GM21367 (cell line): ENCODE measurements at regions not wholly inside any gene's neighbourhood (a gene's known extent, or its start where the extent isn't known, plus 50 kb on each side); places are given as distances from the start of the nearest gene placed in this dataset.

Experiments used
- ATAC-seq: cut with Tn5 transposase; IDR thresholded peaks from one replicate; pipeline ENCODE4 v1.9.1; 2021; ENCODE audit not compliant: unreplicated experiment

DNA sequence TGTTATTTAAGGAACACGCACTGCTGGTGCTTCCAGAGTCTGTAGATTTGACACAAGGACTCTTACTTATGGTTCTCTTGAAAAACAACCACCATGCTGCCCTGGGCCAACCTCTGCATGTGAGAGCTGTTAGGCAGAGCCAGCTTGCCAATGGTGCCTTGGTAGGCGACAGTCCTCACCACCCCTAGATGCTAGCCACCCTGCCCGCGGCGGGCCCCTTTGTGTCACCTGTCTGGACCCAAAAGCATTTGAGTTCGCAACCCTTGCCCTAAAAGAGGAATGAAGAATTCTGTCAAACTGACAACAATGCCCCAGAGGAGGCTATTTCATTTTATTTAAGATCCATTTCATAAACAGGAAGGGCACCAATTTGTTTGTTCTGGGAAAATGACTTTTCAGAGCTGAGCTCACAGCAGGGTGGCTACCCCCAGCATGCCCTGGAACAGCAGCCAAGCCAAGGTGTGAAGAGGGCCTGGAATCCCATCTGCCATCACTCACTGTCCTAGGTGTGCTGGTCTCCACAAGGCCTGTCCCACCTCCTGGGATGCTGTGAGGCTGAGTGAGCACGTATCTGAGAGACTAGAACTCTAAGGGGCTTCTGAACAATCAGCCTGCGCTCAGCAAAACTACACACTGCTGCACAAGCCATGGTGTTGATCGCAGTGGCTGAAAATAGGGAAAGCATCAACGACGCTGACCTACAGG lies 63.8 kb upstream of the FZD10 start:
- ATAC-seq, result no peak

DNA sequence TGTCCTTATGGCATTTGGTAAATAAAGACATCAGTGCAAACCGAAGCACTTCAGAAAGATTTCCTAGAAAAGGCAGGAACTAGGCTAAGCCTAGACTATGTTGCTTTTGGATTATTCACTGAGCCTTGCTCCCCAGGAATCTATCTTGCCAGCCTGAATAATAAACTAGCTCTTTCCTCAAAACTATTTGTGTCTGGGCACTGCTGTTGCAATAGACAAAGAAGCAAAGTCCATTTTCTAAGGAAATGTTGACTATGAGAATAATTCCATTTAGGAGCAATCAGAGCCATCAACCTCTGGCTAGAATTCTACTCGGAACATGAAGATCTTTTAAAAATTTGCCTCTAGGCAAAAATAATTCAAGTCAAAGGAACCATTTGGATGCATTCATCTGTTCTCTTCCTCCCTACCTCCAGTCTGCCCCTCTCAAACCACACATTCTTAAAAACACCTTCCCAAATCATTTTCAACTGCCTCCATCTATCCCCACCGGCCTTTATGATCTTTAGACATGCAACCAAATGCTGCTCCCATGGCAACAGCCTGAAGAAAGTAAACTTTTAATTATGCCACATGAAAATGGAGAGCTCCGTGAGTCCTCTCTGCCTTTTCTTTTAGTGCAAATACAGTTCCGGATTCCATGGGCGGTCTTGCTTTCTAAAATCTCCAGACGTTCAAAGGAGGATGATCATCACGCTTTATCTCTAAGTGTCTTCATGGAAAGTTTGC lies 61.5 kb upstream of the FZD10 start:
- no peak for ATAC-seq

DNA sequence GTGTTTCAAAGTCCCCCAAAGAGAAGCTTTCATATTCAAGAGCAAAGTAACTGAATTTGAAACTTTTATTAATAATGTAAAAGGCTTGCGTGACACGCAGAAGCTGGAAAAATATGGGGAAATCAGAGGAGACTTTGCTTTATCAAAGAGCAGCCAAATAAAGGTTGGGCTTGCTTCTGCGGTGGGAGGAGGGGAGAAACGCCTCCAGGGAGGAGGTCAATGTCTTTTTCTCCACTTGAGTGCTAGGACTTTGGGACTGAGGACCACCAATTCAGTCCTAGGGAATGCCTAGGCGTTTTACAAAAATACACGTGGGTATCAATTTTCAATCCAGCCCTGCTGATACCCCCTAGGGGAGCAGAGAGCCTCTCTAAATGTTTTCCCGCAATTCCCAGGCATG lies 60.9 kb upstream of the FZD10 start:
- no peak for ATAC-seq

DNA sequence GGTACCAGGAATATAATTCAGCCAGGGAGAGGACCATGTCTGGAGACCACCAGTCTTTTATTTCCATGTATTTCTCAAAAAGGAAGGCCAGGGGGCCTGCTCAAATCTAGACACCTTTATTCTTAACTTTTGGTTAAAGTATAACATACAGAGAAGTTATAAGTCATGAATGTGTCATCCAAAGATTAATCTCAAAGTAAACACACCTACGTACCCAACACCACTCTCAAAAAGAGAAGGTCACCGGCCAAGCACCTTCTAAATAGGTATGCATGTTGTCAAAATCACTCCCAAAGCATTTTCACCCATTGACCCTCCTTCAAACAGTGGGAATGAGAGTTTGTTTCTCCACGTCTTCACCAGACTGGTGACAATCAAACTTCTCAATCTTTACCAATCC lies 60.0 kb upstream of the FZD10 start:
- no peak for ATAC-seq

DNA sequence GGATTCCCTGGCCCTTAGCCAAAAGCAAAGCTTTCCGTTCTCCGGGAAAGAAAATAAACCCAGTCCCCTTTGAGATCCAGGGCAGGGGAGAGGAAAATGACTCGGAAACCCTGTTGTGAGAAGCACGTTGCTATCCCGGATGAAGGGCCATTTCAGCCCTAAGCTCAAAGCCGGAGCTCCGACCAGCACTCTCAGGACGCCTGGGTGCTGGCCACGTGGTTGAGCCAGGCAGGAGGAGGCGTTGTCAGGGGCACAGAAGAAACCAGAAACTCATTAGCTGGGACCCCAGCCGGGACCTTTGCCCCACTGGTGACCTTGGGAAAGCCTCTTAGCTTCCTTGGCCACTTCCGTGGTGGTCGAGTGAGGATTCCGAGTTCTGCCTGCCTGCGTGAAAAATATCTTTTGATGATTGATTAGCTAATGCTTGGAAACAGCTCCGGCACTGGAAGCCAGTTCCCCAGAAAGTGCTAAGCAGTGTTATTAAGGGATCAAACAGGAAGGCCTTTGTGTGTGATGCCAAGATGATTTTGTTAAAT lies 57.6 kb upstream of the FZD10 start:
- no peak for ATAC-seq

DNA sequence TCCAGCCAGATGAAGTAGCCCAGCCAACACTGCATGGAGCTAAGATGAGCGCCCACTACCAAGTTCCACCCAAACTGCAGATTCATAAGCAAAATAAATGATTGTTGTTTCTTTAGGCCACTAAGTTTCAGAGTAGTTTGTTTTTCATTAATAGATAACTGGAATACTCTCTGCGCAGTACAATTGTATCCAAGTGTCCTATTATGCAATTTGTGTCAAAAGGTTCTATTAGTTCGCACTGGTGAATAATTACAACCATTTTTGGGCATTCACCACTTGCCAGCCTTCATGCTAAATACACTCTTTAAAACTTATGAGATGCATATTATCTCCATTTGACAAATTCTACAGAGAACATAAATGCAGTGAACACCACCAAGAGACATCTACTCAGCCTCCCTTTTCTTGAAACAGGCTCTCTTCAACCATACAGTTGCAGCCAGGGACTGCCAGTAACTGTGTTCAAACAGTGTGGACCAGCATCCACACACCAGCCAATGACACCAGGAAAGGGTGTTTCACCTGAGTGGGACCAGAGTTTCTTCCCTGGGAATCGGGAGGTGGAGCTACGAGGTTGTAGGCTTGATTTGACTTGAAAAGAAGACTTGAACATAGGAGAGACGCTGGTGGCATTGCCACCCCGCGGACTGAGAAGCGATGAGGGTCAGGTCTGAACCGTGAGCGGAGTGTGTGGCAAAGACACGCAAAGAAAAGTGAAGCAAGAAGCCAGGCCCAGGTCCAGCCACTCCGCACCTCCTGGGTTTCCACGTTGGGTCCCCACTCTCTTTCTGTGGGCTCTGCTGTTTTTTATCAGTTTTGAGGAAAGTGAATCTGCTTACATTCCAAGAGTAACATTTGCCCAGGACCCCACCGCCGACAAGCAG lies 53.0 kb upstream of the FZD10 start:
- no peak for ATAC-seq

DNA sequence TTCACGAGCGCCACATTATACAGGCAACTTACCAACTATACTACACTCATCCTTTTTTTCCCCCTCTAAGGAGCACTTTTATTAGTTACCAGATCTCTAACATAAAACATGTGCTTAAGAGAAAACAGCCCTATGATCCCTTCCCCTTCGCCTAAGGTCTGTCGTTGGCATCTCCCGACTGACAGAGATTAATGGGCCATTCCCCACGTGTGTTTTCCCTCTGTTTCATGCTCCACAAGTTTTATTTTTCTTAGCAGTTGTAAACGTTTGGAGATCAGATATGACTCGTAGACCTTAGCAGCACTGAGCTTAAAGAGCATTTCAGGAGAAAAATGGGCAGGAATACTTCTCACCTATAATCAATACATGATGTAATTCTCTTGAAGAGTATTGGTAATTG lies 51.4 kb upstream of the FZD10 start:
- no peak for ATAC-seq

DNA sequence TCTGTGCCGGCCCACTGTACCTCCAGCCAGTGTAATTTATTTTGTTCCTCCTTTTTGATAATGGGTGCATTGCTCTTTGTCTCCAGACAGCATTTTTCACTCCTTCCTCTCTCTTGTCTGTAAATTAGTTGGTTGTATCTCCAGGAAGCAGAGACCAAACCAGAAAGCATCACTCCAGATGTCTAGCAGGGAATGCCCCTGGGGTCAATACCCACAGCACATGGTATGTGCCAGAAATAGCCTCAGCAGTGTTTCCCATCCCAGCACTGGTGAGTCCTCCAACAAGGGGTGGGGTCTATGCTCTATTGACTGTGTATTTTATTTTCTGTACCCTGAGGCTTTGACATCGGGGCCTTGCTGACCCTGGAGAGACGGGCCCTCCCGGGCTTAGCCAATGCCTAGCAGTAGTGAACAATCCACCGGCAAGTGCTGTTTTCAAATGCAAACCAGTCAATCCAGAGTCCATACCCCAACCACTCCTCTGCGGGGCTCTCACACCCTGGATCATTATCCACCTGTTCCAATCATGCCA lies 50.2 kb upstream of the FZD10 start:
- no peak for ATAC-seq
